ENCODE measurements at regions not wholly inside any gene's neighbourhood (a gene's known extent, or its start where the extent isn't known, plus 50 kb on each side); places are given as distances from the start of the nearest gene placed in this dataset.

DNA sequence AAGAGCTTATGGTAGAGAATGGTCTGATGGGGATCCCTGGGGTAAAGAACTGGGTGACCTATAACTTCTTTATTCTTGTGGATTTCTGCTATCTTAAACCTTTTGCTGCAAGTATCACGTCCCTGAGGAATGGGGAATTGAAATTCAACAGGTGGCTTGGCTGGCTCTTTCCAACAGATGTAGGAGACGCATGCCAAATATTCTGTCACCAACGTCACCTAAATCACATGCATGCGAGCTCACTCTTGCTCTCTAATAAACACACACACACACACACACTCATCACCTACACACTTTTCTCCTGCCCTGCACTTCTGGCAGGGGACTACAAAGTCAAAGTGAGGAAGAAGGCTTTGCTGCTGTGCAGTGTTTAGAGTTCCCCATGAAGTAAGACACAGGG is 145.8 kb upstream of the NECTIN3 start:
- TF ChIP-seq CTCF (conservative IDR thresholded peaks at IDR 0.05; ENCODE audit: low read length), result no peak
- DNase-seq (ENCODE audit: low read depth), result no peak
- H3K4me3 ChIP-seq (ENCODE audit: low read length), result no peak overlapping the region

GRCh38 chr3:110928016-110928662 is 143.5 kb upstream of the NECTIN3 start:
- DNase-seq (ENCODE audit: low read depth), result no peak
- no peak overlapping the region for H3K4me3 ChIP-seq (ENCODE audit: low read length)
- TF ChIP-seq CTCF (conservative IDR thresholded peaks at IDR 0.05; ENCODE audit: low read length), result no peak

GRCh38 chr3:110929816-110930215 is 141.8 kb upstream of the NECTIN3 start:
- DNase-seq (ENCODE audit: low read depth), result no peak
- H3K4me3 ChIP-seq (ENCODE audit: low read length), result no peak overlapping the region
- TF ChIP-seq CTCF (conservative IDR thresholded peaks at IDR 0.05; ENCODE audit: low read length), result no peak

- DNase-seq (ENCODE audit: low read depth), result peak; percentile 64
- H3K4me3 ChIP-seq (ENCODE audit: low read length), result no peak overlapping the region
- TF ChIP-seq CTCF (conservative IDR thresholded peaks at IDR 0.05; ENCODE audit: low read length), result no peak
These were observed 139.0 kb upstream of the NECTIN3 start for GRCh38 chr3:110932567-110932966.

GRCh38 chr3:110933821-110934426 is 137.7 kb upstream of the NECTIN3 start:
- H3K4me3 ChIP-seq (ENCODE audit: low read length), result no peak overlapping the region
- peak; percentile 68 for DNase-seq (ENCODE audit: low read depth)
- no peak for TF ChIP-seq CTCF (conservative IDR thresholded peaks at IDR 0.05; ENCODE audit: low read length)

DNA sequence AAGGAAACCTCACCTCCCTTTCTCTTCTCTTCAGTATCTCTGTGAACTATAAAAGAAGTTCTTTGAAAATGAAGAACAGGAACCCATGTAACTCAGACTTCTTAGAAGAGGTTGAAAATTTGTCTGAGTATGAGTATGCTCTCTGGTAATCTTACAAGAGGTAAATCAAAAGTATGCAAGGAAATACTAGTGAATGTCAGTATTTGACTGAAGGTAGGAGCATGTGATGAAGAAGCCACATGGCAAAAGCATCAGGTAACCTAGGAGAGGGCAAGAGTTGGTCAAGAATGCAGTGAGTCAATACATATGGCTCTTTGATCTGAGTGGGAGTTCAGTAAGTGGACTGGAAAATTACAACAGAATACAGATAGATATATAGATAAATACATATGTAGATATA is 133.0 kb upstream of the NECTIN3 start:
- no peak overlapping the region for H3K4me3 ChIP-seq (ENCODE audit: low read length)
- no peak for TF ChIP-seq CTCF (conservative IDR thresholded peaks at IDR 0.05; ENCODE audit: low read length)
- DNase-seq (ENCODE audit: low read depth), result no peak

GRCh38 chr3:110940055-110940454 is 131.6 kb upstream of the NECTIN3 start:
- no peak overlapping the region for H3K4me3 ChIP-seq (ENCODE audit: low read length)
- DNase-seq (ENCODE audit: low read depth), result no peak
- TF ChIP-seq CTCF (conservative IDR thresholded peaks at IDR 0.05; ENCODE audit: low read length), result no peak
